ENCODE measurements at regions not wholly inside any gene's neighbourhood (a gene's known extent, or its start where the extent isn't known, plus 50 kb on each side); places are given as distances from the start of the nearest gene placed in this dataset.

DNA sequence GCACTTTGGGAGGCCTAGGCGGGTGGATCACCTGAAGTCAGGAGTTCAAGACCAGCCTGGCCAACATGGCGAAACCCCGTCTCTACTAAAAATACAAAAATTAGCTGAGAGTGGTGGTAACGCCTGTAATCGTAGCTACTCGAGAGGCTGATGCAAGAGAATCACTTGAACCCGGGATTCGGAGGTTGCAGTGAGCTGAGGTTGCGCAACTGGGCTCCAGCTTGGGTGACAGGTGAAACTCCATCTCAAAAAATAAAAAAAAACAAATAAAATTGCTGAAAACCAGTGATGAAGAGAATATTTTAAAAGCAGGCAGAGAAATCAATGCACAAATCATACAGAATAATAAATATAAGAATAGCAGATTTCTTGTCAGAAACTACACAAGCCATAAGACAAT, 129.3 kb downstream of the SLIT2 start:
- TF ChIP-seq EZH2phosphoT487 (IDR thresholded peaks at IDR 0.05) = no peak
- TF ChIP-seq, protein P1, sequence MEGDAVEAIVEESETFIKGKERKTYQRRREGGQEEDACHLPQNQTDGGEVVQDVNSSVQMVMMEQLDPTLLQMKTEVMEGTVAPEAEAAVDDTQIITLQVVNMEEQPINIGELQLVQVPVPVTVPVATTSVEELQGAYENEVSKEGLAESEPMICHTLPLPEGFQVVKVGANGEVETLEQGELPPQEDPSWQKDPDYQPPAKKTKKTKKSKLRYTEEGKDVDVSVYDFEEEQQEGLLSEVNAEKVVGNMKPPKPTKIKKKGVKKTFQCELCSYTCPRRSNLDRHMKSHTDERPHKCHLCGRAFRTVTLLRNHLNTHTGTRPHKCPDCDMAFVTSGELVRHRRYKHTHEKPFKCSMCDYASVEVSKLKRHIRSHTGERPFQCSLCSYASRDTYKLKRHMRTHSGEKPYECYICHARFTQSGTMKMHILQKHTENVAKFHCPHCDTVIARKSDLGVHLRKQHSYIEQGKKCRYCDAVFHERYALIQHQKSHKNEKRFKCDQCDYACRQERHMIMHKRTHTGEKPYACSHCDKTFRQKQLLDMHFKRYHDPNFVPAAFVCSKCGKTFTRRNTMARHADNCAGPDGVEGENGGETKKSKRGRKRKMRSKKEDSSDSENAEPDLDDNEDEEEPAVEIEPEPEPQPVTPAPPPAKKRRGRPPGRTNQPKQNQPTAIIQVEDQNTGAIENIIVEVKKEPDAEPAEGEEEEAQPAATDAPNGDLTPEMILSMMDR (IDR thresholded peaks at IDR 0.05) = no peak
